ENCODE measurements at regions not wholly inside any gene's neighbourhood (a gene's known extent, or its start where the extent isn't known, plus 50 kb on each side); places are given as distances from the start of the nearest gene placed in this dataset.
"Not testable (repeated sequence)": the region's sequence is repeated elsewhere in the genome, so short reads cannot be mapped to it uniquely, and the experiment has no call there.

DNA sequence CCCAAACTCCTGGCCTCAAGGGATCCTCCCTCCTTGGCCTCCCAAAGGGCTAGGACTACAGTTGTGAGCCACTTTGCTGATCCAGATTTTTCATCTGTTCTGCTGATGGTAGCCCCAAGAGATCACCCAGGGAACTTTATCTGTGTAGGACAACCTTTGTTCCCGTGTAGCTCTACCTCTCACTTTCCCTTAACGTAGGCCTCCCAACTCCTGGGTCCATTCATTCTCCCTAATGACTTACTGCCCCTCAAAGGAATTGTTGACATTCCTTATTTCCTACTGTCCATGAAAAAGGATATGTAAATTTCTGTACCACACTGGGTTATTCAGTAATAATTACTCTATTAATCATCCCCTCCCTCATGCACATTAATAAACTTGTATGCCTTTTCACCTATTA lies 51.0 kb upstream of the PHF24 start:
- in situ Hi-C loops (cut with HindIII; ENCODE audit: low sequenced_read_pairs), result no loop called here
- no peak for DNase-seq (ENCODE audit: low spot score)

DNA sequence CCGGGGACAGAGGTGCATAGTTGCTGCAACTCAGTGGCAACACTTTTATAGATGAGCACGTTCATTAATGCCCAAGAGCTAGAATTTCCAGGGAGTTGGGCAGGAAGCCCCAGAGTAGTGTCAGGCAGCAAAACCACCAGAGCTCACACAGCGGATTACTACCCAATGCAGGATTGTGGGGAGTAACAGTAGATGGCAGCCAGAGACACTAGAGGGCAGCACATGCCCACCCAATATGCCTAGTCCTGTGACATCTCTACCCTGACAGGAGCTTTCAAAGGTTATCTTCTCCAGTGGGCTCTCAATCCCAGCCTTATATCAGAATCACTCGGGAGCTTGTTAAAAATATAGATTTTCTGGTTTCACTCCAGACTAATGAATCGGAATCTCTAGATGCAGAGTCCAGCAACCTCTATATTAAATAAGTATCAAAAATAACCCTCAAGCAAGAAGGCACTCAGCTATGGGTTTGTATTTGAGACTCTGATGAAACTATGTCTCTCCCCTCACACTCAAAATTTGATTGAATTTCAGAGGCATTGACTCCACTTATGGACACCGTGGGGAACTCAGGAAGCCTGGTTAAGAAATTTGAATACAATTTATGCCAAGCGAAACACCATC lies 58.4 kb upstream of the PHF24 start:
- DNase-seq (ENCODE audit: low spot score), result peak; percentile 91
- in situ Hi-C loops (cut with HindIII; ENCODE audit: low sequenced_read_pairs), result no loop called here

DNA sequence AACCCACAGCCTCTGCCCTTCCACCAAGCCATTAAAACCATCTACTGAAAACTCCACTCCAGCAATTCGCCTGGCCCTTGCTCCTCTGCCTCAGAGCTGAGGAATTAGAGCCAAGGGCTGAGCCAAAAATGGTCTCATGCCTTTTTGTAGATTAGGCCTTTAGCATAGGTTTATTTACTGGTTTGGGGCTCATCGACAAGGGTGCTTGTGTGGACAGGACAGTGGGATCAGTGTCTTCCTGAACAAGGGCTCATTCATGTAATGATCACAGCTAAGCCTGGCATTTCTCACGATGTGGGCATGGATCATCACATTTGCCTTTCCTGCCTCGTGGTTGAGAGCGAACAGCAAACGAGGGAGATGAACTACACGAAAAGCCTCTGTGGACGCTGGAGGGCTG lies 59.2 kb upstream of the PHF24 start:
- DNase-seq (ENCODE audit: low spot score), result peak; percentile 6
- in situ Hi-C loops (cut with HindIII; ENCODE audit: low sequenced_read_pairs), result no loop called here

DNA sequence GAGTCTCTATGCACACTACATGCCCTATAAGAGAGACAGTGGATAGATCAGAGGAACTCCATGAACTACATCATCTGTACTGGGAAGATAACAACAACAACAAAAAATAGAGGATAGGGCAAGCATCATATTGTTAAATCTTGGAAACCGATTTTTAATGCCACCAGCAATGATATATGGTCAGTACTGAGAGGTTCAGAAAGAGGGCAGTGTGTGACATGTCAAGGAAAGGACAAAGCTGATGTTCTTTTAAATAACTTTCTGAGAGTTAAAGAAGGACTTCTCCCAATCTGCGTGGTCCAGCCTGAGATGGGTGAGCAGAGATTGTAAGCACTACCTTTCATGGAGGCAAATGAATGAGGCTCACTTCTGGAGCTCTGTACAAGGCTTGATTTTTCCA lies 62.0 kb upstream of the PHF24 start:
- in situ Hi-C loops (cut with HindIII; ENCODE audit: low sequenced_read_pairs), result no loop called here
- DNase-seq (ENCODE audit: low spot score), result no peak

DNA sequence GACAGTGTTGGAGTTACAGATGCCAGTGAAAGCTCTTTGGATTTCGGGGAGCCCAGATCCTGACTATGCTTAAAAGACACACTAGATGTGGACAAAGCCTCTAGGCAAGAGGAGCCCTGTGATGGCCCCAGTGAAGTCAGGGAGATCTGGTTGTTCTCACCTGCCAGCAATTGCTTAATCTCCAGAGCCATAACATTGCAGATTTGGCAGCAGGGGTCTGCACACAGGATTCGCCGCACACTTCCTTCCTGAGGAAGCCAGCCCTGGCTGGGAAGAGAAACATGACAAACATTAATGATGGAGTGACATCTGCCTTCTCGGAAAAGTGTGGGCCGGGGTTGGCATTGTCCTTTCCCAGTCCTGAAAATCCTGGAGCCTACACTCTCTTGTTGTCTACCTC lies 65.2 kb upstream of the PHF24 start:
- DNase-seq (ENCODE audit: low spot score), result no peak
- in situ Hi-C loops (cut with HindIII; ENCODE audit: low sequenced_read_pairs), result no loop called here

DNA sequence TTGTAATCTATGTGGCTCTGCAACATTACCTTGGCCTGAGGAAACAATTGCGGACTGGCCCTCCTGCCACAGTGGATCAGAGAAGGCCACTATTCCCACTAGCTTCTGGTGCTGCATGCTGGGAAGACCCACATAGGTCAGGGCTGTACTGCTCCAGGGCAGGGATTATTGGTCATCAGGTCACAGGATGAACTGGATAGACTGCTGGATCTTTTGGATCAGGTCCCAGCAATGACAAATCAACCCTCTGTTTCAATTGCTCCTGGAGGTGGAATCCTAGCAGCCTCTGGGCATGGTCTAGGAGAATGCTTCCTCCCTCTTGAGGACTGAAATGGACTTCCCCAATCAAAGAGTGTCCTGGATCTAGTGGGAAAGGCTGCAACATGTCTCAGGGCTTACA lies 66.7 kb upstream of the PHF24 start:
- in situ Hi-C loops (cut with HindIII; ENCODE audit: low sequenced_read_pairs), result no loop called here
- no peak for DNase-seq (ENCODE audit: low spot score)

DNA sequence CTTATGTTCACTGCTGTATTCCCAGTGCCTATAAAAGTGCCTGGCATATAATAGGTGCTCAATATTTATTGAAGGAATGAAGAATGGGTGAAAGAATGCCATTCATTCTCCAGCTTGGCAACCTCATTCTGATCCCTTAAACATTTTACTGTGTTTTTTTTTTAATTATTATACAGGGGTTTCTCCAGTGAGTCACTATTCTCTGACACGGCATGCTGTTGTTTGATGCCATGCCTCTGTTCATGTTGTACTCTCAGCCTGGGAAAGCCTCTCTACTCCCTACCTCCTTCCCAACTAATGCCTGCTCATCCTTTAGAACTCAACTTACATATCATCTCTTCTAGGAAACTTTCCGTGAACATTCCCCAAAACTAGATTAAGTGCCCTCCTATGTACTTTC lies 70.2 kb upstream of the PHF24 start:
- in situ Hi-C loops (cut with HindIII; ENCODE audit: low sequenced_read_pairs), result no loop called here
- no peak for DNase-seq (ENCODE audit: low spot score)

DNA sequence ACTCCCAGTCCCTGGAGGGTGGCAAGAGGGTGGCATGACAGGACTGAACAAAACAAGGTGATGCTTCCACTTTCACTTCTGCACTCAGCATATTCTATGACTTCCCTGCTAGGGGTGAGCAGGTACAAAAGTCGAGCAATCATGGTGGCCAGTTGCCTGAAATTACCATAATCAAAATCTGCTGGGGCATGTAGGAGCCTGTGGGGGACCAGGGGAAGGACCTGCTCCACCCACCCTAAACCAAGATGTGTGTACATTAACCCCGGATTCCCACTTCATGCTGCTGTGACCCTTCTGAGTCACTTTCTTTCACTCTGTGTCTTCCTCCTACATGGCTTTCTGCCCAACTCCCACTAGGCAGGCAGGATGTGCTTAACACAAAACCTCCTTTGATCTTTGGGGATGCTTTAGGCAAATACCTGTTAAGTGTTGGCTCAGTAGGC lies 73.3 kb upstream of the PHF24 start:
- DNase-seq (ENCODE audit: low spot score), result no peak
- in situ Hi-C loops (cut with HindIII; ENCODE audit: low sequenced_read_pairs), result no loop called here

DNA sequence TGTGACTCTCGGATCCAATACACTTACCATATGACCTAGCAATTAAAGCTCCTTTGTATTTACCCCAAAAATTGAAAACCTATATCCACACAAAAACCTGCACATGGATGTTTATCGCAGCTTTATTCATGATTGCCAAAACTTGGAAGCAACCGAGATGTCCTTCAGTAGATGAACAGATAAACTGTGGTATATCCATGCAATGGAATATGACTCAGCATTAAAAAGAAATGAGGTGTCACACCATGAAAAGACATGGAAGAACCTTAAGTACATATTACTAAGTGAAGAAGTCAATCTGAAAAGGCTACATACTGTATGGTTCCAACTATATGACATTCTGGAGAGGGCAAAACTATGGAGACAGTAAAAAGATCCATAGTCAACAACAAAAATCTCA lies 82.0 kb upstream of the PHF24 start:
- in situ Hi-C loops (cut with HindIII; ENCODE audit: low sequenced_read_pairs), result no loop called here
- no peak for DNase-seq (ENCODE audit: low spot score)

DNA sequence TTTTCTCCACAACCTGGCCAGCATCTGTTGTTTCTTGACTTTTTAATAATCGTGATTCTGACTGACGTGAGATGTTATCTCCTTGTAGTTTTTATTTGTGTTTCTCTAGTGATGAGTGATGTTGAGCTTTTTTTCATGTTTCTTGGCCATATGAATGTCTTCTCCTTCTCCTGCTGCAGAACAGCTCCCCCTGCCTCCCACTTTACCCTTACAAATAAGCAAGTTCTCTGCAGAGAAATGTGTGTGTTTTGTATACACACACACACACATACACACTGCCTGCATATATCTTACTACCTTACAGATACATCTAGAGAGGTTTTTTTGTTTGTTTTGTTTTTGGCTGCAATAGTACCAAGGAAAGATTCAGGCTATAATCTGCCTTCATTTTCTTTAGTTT lies 88.7 kb upstream of the PHF24 start:
- DNase-seq (ENCODE audit: low spot score), result peak; percentile 19
- in situ Hi-C loops (cut with HindIII; ENCODE audit: low sequenced_read_pairs), result no loop called here

DNA sequence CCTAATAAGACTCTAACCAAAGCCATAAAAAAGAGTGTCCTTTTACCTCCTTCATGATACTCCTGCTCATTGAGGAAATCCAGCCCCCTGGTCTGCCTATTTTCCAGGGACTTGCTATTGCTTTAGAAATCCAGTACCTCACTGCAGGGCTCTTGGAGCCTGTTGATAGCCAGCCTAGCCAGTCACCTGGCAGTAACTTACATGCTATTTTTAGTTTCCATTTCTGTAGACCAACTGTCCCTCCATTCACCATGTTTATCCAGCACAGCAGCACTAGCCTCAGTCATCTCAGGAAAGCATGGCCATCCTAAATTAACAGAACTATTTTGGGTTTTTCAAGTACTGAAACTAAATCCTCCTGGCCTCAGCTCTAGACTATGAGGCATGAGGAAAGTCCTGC lies 91.5 kb upstream of the PHF24 start:
- DNase-seq (ENCODE audit: low spot score), result peak; percentile 70
- in situ Hi-C loops (cut with HindIII; ENCODE audit: low sequenced_read_pairs), result no loop called here

DNA sequence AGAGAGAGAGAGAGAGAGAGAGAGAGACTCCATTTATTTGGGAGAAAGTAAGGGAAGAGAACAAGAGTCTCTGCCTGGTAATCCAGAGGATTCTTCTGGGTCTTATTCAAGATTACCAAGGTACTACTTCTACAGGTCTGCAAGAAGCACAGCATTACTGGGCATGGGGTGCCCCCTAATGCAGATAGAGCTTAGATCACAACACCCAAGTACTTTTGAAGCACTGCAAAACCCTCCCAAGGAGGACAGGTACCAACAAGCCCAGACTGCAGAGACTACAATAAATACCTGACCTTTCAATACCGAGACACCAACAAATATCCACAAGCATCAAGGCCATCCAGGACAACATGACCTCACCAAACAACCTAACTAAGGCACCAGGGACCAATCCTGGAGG lies 94.7 kb upstream of the PHF24 start:
- in situ Hi-C loops (cut with HindIII; ENCODE audit: low sequenced_read_pairs), result no loop called here
- no peak for DNase-seq (ENCODE audit: low spot score)

DNA sequence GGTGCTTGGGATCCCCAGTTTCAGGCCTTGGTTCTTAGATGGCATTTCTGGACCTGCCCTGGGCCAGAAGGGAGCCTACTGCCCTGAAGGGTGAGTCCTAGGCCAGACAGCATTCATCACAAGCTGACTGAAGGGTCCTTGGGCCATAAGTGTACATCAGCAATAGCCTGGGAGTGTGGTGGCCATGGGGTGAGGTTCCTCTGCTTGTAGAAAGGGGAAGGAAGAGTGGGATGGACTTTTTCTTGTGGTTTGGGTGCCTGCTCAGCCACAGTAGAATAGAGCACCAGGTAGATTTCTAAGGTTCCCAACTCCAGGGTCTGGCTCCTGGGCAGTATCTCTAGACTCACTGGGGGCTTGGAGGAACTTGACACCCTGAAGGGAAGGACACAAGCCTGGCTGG lies 95.2 kb upstream of the PHF24 start:
- in situ Hi-C loops (cut with HindIII; ENCODE audit: low sequenced_read_pairs), result no loop called here
- DNase-seq (ENCODE audit: low spot score), result no peak

DNA sequence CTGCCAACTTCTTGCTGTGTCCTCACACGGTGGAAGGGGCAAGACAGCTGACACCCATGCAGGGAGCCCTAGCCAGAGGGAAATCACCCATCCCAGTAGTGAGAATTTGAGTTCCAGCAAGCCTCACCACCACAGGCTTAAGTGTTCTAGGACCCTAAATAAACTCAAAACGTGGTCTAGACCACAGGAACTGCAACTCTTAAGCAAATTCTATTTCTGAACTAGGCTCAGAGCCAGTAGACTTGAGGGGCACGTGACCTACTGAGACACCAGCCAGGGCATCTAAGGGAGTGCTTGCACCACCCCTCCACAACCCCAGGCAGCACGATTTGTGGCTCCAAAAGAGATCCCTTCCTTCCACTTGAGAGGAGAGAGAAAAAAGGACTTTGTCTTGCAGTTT lies 96.0 kb upstream of the PHF24 start:
- in situ Hi-C loops (cut with HindIII; ENCODE audit: low sequenced_read_pairs), result no loop called here

DNA sequence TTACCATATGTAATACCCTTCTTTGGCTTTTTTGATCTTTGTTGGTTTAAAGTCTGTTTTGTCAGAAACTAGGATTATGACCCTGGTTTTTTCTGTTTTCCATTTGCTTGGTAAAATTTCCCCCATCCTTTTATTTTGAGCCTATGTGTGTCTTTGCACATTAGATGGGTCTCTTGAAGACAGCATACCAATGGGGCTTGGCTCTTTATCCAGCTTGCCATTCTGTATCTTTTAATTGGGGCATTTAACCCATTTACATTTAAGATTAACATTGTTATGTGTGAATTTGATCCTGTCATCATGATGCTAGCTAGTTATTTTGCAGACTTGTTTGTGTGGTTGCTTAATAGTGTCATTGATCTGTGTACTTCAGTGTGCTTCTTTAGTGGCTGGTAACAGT lies 103.1 kb upstream of the PHF24 start:
- DNase-seq (ENCODE audit: low spot score); in situ Hi-C loops (cut with HindIII; ENCODE audit: low sequenced_read_pairs): not testable (repeated sequence)

More for the DNA sequence above, 96.0 kb upstream of the PHF24 start:
- no peak for DNase-seq (ENCODE audit: low spot score)

DNA sequence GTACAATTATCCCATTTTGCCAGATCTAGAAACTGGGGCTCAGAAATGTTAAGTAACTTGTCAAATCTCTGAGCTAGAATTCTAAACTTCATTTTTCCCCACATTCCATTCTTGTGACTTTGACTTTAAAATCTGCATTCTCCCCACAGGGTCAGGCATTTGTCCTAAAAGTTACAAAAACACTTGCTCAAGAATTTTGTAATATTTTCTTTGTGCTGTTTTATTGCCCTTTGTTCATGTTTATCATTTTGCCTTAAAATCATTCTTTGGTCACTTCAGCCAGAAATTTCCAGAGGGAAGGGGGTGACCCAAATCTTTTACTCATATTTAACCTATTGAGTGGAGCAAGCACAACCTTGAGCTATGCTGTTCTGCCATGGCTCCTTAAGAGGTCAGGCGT lies 120.1 kb upstream of the CCL21 start:
- in situ Hi-C loops (cut with HindIII; ENCODE audit: low sequenced_read_pairs), result no loop called here

DNA sequence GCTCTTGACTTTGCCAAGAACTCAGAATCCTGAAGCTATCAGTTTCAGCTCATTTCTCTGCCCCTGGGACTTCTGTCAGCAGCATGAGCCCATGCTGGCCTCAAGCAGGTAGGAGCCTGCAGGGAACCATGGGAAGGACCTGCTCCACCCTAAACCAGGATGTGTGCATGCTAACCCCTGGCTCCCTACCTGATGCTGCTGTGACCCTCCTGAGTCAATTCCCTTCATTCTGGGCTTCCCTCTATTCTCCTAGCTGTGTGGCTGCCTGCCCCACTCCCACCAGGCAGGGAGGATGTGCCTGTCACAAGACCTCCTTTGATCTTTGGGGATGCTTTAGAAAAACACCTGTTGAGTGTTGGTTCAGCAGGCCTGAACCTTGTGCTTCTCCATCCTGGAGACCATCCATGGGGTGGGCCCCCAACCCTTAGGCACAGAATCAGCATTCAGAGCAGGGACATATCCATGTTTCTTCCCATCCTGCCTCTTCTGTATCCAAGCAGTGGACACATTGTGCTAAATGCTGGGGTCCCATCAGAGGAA lies 117.1 kb upstream of the CCL21 start:
- DNase-seq (ENCODE audit: low spot score), result no peak
- in situ Hi-C loops (cut with HindIII; ENCODE audit: low sequenced_read_pairs), result no loop called here

More for the DNA sequence above, 120.1 kb upstream of the CCL21 start:
- DNase-seq (ENCODE audit: low spot score), result no peak

DNA sequence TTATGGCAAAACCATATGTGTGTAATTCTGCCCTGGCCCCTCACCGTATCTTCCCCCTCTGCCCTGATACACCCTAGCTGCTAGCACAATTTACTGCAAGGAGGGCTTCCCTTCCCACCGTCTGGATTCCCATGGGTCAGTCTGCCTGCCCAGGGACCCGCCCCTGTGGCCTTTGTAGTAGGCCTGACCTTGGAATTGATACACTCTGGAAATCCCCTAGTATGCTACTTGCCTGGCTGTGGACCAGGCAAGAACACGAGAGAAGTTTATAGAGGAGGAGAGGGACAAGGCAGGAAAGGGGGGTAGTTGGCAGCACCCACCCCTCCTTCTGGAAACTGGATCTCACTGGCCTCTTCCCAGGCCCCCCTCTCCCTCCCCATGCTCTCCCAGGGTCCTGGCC lies 115.8 kb upstream of the CCL21 start:
- in situ Hi-C loops (cut with HindIII; ENCODE audit: low sequenced_read_pairs), result no loop called here
- no peak for DNase-seq (ENCODE audit: low spot score)

DNA sequence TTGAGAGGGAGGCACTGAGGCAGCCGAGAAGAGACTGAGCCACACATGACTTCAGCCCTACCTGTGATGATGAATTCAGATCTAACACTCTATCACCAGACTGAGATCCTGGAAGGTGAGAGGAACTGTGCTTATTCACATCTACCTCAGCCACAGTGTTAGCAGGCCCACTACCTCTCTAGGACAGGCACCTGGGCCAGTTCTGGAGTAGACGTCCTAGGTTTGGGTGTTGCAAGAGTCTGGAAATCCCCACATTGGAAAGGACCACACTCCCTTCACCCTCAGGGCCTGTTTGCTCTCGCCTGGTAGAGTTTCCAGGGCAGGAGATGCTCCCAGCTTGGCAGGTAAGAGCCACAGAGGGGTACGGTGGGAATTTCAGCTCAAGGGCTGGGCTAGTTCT lies 113.8 kb upstream of the CCL21 start:
- in situ Hi-C loops (cut with HindIII; ENCODE audit: low sequenced_read_pairs), result no loop called here
- no peak for DNase-seq (ENCODE audit: low spot score)

DNA sequence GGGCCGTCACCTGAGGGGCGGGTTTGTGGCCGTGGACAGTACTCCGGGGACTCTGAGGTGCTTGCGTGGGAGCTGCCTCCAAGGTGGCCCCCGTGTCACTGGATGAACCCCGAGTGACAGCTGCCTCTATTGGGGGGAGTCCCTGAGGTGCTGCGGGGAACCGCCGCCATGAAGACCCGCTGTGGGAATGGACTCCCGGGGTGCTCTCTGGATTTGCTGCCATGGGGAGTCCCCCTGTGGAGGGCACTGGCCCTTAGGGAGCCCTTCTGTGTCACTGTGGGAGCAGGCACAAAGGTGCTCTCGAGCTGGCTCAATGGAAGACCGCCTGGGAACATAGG lies 100.2 kb upstream of the CCL21 start:
- DNase-seq (ENCODE audit: low spot score), result no peak
- in situ Hi-C loops (cut with HindIII; ENCODE audit: low sequenced_read_pairs), result no loop called here

DNA sequence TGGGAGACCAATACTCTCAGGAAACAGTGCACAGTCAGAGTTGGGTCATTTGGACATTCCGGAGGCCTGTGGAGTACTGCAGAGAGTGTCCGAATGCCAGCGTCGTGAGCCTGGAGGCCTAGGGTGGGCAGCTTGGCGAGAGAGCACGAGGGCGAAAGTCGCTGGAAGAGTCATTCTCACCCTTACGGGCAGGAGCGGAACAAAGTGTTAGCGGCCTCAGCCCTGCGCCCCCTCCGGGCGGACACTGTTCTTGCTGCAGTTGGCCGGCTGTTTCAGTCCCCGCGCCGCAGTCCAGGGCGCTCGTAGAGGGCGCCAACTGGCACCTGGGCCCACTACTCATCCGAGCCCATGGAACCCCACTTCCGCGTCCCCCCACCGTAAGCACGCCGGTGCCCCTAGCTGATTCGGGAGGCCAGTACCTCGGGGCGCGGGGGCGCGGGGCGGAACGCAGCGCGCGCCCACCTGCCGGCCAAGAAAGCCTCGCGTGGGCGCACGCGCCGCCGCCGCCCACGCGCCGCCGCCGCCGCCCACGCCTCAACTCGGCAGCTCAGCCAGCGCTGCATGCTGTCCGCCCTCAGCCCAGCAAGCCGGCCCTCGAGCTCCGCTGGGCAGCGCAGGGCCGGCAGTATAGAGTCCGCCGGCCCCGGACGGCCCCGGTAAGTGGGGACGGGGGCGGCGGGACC lies 99.7 kb upstream of the CCL21 start:
- in situ Hi-C loops (cut with HindIII; ENCODE audit: low sequenced_read_pairs), result no loop called here

More for the DNA sequence above, 99.7 kb upstream of the CCL21 start:
- DNase-seq (ENCODE audit: low spot score), result no peak
